NCI-H460 (cell line): ENCODE measurements at regions not wholly inside any gene's neighbourhood (a gene's known extent, or its start where the extent isn't known, plus 50 kb on each side); places are given as distances from the start of the nearest gene placed in this dataset.

Source experiments
- DNase-seq: peaks from one replicate; pipeline ENCODE4 v3.0.0-alpha.2; 2016; ENCODE audit warnings: low read depth; ENCODE audit errors: extremely low read depth

GRCh38 chr1:218752126-218752525 lies 407.0 kb downstream of the TGFB2 start:
- no peak for DNase-seq

- DNase-seq, result no peak
These were observed 409.3 kb downstream of the TGFB2 start for GRCh38 chr1:218754477-218754876.

GRCh38 chr1:218755128-218755527 lies 410.0 kb downstream of the TGFB2 start:
- DNase-seq, result no peak

GRCh38 chr1:218759795-218760194 lies 413.9 kb upstream of the LYPLAL1 start:
- DNase-seq, result no peak

- no peak for DNase-seq
These were observed 412.8 kb upstream of the LYPLAL1 start for GRCh38 chr1:218760601-218761570.

GRCh38 chr1:218763538-218763937 lies 410.1 kb upstream of the LYPLAL1 start:
- no peak for DNase-seq

GRCh38 chr1:218765753-218766152 lies 407.9 kb upstream of the LYPLAL1 start:
- DNase-seq, result no peak

GRCh38 chr1:218771931-218772330 lies 401.7 kb upstream of the LYPLAL1 start:
- no peak for DNase-seq

GRCh38 chr1:218772575-218772974 lies 401.1 kb upstream of the LYPLAL1 start:
- no peak for DNase-seq

GRCh38 chr1:218775501-218776021 lies 398.1 kb upstream of the LYPLAL1 start:
- DNase-seq, result no peak

- no peak for DNase-seq
These were observed 395.2 kb upstream of the LYPLAL1 start for GRCh38 chr1:218778257-218779126.

GRCh38 chr1:218779341-218780100 lies 394.2 kb upstream of the LYPLAL1 start:
- peak; percentile 1 for DNase-seq

- DNase-seq, result no peak
These were observed 390.5 kb upstream of the LYPLAL1 start for GRCh38 chr1:218783131-218783530.

- no peak for DNase-seq
These were observed 389.8 kb upstream of the LYPLAL1 start for GRCh38 chr1:218783916-218784315.

GRCh38 chr1:218785928-218786327 lies 387.8 kb upstream of the LYPLAL1 start:
- DNase-seq, result no peak

- DNase-seq, result no peak
These were observed 385.9 kb upstream of the LYPLAL1 start for GRCh38 chr1:218787826-218788225.

- DNase-seq, result no peak
These were observed 376.9 kb upstream of the LYPLAL1 start for GRCh38 chr1:218796773-218797172.

GRCh38 chr1:218802799-218803198 lies 370.9 kb upstream of the LYPLAL1 start:
- no peak for DNase-seq

GRCh38 chr1:218803351-218803997 lies 370.2 kb upstream of the LYPLAL1 start:
- no peak for DNase-seq
